Activated T-helper 17 cell treated with anti-CD3 and anti-CD28 coated beads, Interleukin-2, amount 50 U/mL, for 72 hours (primary cell): ENCODE measurements at regions not wholly inside any gene's neighbourhood (a gene's known extent, or its start where the extent isn't known, plus 50 kb on each side); places are given as distances from the start of the nearest gene placed in this dataset.

Experiments used
- ATAC-seq: fragments of 150-1000 bp; cut with Tn5 transposase; replicated peaks from 2 replicates; pipeline ENCODE4 v1.10.0; 2021; ENCODE audit warnings: mild to moderate bottlenecking, moderate library complexity
- H3K27ac Mint-ChIP-seq: one replicate; pipeline ENCODE4 v1.8.0; 2022; ENCODE audit warnings: mixed read lengths
- H3K27me3 Mint-ChIP-seq: one replicate; pipeline ENCODE4 v1.8.0; 2022; ENCODE audit warnings: mixed read lengths
- H3K36me3 Mint-ChIP-seq: one replicate; pipeline ENCODE4 v1.8.0; 2022; ENCODE audit warnings: low read depth, mild to moderate bottlenecking, mixed read lengths
- H3K4me1 Mint-ChIP-seq: one replicate; pipeline ENCODE4 v1.8.0; 2022; ENCODE audit warnings: mixed read lengths
- H3K4me3 Mint-ChIP-seq: one replicate; pipeline ENCODE4 v1.8.0; 2022; ENCODE audit warnings: mild to moderate bottlenecking, mixed read lengths
- H3K9me3 Mint-ChIP-seq: one replicate; pipeline ENCODE4 v1.8.0; 2022; ENCODE audit warnings: mixed read lengths

GRCh38 chr13:74227476-74228158 is 93.4 kb upstream of the KLF12 start:
- Mint-ChIP-seq H3K4me1 (peaks cover 11% of the 10 kb centered on the region), H3K9me3 (peaks cover 7% of the 10 kb centered on the region), H3K4me3 (no peak overlapping the region), H3K27me3 (no peaks in the 10 kb centered on the region), H3K36me3 (no peaks in the 10 kb centered on the region), H3K27ac (no peak overlapping the region)
- ATAC-seq: no peak

- no peak for ATAC-seq
- no peak overlapping the region for H3K4me3 Mint-ChIP-seq
- H3K27ac Mint-ChIP-seq: no peak overlapping the region
- H3K4me1 Mint-ChIP-seq: peaks cover 11% of the 10 kb centered on the region
- no peaks in the 10 kb centered on the region for H3K36me3 Mint-ChIP-seq
- H3K27me3 Mint-ChIP-seq: no peaks in the 10 kb centered on the region
- H3K9me3 Mint-ChIP-seq: peaks cover 7% of the 10 kb centered on the region
Observed at GRCh38 chr13:74226791-74227475, 92.7 kb upstream of the KLF12 start.

DNA sequence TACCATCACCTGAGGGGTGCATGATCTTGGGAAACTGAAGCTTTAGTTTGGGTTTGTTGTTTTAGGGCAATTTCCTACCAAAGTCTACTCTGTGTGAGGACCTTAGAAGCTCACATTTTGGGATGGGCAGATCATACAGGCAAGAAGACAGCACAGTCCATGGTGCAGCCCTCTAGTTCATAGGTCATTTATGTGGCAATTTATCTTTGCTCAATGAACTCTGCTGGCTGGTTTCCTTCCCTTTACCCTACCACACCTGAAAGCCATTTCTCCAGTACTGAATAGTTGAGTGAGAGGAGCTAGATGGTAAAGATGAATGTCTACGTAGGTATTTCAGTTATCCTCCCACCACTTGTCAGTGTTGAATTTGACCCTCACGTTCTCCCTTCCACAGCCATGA is 87.5 kb upstream of the KLF12 start:
- Mint-ChIP-seq H3K4me1 (peaks cover 6% of the 10 kb centered on the region), H3K27me3 (no peaks in the 10 kb centered on the region), H3K4me3 (no peak overlapping the region), H3K36me3 (no peaks in the 10 kb centered on the region), H3K27ac (no peak overlapping the region), H3K9me3 (no peaks in the 10 kb centered on the region)
- ATAC-seq: no peak

DNA sequence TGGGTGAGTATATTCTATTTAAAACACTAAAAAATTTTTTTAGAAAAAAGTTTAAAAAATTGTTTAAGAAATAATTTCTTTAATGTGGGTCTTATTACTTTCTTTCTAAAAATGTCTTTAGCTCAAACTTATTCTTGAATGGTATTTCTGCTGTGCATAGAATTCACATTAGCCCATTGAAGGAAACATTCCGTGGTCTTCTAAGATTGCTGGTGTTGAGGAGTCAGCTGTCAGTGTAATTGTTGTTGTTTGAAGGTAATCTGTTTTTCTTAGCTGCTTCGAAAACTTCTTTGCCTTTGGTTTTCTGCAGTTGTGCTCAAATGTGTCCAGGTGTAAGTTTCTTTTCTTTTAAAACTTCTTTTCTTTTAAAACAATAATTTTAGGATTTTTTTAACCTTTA is 85.4 kb upstream of the KLF12 start:
- no peak for ATAC-seq
- H3K36me3 Mint-ChIP-seq: no peaks in the 10 kb centered on the region
- H3K27me3 Mint-ChIP-seq: no peaks in the 10 kb centered on the region

DNA sequence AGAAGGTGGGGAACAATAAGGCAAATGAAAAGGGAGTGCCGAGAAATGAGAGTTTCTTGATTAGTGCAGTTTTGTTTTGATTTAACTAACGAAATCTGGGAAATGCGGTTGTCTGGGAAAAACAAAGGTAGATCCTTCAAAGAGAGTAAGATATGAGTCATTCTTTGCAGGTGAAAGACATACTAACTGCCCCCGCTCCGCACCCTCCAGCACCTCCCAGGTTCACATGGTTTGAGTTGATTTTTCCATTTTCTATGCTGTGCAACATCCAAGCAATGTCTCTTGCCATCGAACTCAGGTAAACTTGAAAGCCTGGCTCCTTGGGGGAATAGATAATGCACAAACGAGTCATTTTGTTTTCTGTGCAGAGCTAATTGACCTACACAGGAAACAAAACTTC is 84.1 kb upstream of the KLF12 start:
- Mint-ChIP-seq H3K36me3 (no peaks in the 10 kb centered on the region), H3K9me3 (no peaks in the 10 kb centered on the region), H3K4me3 (no peak overlapping the region), H3K27me3 (no peaks in the 10 kb centered on the region), H3K4me1 (peaks cover 6% of the 10 kb centered on the region), H3K27ac (no peak overlapping the region)
- ATAC-seq: peak; percentile 88

More for the DNA sequence above, 85.4 kb upstream of the KLF12 start:
- no peak overlapping the region for H3K4me3 Mint-ChIP-seq
- H3K27ac Mint-ChIP-seq: no peak overlapping the region
- no peaks in the 10 kb centered on the region for H3K9me3 Mint-ChIP-seq
- H3K4me1 Mint-ChIP-seq: peaks cover 6% of the 10 kb centered on the region

DNA sequence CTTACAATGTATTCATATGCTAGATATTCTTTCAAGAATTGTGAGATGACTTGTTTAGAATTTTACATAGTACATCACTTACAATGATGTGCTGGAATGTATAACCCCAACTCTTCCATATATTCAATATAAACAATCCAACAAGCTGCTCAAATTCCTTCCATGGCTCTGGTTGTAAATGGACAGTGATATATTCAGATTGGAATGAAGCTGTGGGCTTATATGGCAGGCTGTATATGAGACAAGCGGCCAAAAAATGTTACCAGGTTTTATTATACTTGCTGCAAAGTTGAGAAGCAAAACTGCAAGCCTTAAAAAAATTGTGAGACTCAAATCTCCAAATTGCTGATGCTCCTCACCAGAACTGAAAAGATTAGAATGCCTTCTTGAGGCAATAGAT is 83.6 kb upstream of the KLF12 start:
- Mint-ChIP-seq H3K27me3 (no peaks in the 10 kb centered on the region), H3K4me3 (no peak overlapping the region), H3K4me1 (peaks cover 6% of the 10 kb centered on the region), H3K36me3 (no peaks in the 10 kb centered on the region), H3K27ac (no peak overlapping the region), H3K9me3 (no peaks in the 10 kb centered on the region)
- ATAC-seq: no peak

DNA sequence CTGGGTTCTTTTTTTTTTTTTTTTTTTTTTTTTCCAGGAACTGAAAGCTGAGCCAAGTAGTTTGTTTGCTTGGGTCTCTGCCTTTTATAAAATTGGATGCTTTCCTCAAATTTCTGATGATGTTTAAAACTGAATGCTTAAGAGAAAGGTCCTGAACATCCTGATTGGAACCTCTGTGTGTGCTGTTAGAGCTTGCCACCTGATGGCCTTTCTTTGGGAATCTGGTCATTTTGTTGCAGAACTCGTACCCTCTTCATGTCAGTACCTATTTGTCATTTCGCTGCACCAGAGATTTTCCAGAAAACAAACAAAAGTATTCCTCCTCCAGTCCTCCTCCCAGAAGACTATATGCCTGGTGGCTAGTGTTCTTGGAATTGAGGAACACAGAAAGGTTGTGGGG is 81.2 kb upstream of the KLF12 start:
- H3K36me3 Mint-ChIP-seq: no peaks in the 10 kb centered on the region
- no peaks in the 10 kb centered on the region for H3K9me3 Mint-ChIP-seq
- H3K27me3 Mint-ChIP-seq: no peaks in the 10 kb centered on the region
- H3K27ac Mint-ChIP-seq: no peak overlapping the region
- ATAC-seq: no peak
- H3K4me3 Mint-ChIP-seq: no peak overlapping the region
- H3K4me1 Mint-ChIP-seq: peaks cover 6% of the 10 kb centered on the region

- Mint-ChIP-seq H3K4me3 (no peak overlapping the region), H3K27ac (no peak overlapping the region), H3K36me3 (no peaks in the 10 kb centered on the region), H3K9me3 (no peaks in the 10 kb centered on the region), H3K4me1 (peaks cover 6% of the 10 kb centered on the region), H3K27me3 (no peaks in the 10 kb centered on the region)
- ATAC-seq: no peak
Observed at GRCh38 chr13:74214321-74214720, 80.1 kb upstream of the KLF12 start.

DNA sequence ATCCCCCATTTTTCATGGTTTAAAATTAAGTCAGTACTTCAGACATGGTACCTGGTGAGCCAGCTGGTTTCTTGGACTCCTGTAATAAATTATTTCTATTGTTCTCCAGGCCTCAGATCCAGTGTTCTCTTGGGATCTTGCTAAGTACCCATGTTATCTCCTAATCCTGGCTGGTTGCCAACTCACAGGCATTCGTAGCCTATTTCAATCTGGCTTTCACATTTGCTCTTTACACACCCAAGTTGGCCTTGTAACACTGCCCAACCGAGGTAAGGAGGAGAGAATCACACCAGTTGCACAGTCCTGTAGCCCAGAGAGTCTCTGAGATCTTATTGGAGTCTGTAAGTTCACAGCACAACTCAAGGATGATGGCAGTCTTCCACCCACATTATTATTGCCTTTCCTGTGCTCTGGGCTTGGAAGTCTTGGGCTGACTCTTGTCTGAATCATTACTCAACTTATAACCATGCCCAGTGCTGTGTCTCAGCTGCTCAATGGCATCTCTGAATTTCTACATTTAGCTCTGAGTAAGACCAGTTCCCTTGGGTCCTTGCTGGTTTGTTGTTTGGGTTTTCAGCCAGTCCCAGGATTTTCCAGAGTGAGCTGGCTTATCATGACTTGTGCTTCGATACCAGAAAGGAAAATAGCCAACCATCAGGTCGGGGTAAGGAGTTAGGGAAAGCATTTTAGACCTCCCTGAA is 76.6 kb upstream of the KLF12 start:
- no peaks in the 10 kb centered on the region for H3K27me3 Mint-ChIP-seq
- peak; percentile 59 for ATAC-seq
- no peak overlapping the region for H3K4me3 Mint-ChIP-seq
- H3K9me3 Mint-ChIP-seq: no peaks in the 10 kb centered on the region
- H3K4me1 Mint-ChIP-seq: no peaks in the 10 kb centered on the region
- H3K36me3 Mint-ChIP-seq: no peaks in the 10 kb centered on the region
- no peak overlapping the region for H3K27ac Mint-ChIP-seq

GRCh38 chr13:74206855-74207254 is 72.7 kb upstream of the KLF12 start:
- no peaks in the 10 kb centered on the region for H3K4me1 Mint-ChIP-seq
- no peak overlapping the region for H3K4me3 Mint-ChIP-seq
- ATAC-seq: no peak
- no peak overlapping the region for H3K27ac Mint-ChIP-seq
- H3K27me3 Mint-ChIP-seq: no peaks in the 10 kb centered on the region
- no peaks in the 10 kb centered on the region for H3K36me3 Mint-ChIP-seq
- H3K9me3 Mint-ChIP-seq: no peaks in the 10 kb centered on the region

DNA sequence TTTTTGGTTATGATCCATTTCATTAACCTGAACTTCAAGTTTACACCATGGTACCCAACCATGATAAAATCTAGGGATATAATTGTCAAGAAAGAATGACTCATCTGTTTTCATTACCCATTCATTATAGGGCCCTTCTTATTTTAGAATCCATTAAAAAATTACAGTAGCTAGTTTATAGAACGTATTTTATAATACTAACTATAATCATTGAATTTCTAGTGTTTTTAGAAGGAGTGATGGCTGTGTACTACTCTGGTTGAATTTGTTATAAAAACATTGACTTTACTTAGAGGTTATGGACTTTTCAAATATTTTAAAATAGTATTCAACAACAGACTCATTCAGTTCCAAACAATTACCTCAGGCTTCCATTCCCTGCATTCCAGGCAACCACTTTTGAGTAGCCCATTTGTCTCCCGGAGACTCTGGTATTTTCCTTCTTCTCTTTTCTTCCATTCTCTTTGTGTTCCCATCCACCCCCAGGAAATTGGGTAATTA is 71.9 kb upstream of the KLF12 start:
- H3K27ac Mint-ChIP-seq: no peak overlapping the region
- no peaks in the 10 kb centered on the region for H3K27me3 Mint-ChIP-seq
- ATAC-seq: no peak
- no peaks in the 10 kb centered on the region for H3K4me1 Mint-ChIP-seq
- no peaks in the 10 kb centered on the region for H3K9me3 Mint-ChIP-seq
- no peak overlapping the region for H3K4me3 Mint-ChIP-seq
- H3K36me3 Mint-ChIP-seq: no peaks in the 10 kb centered on the region

DNA sequence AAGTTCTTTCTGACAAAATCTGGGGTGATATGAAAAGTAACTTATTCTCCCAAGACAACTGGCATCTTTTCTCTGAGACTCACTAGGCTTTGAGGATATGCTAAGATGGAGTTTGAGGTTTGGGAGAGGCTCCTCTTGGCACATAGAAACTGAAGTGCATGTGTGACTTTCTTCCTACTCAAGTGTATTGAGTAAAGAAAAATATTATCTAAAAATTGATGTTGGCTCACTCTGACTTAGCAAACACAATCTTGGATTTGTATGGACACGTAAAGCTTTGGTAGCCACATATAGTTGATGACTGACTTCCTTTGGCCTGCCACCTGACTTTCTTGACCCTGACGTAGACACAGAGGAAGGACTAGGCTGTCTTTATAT is 71.1 kb upstream of the KLF12 start:
- Mint-ChIP-seq H3K36me3 (no peaks in the 10 kb centered on the region), H3K27ac (no peak overlapping the region), H3K4me3 (no peak overlapping the region), H3K4me1 (peaks cover under 1% of the 10 kb centered on the region), H3K9me3 (no peaks in the 10 kb centered on the region), H3K27me3 (no peaks in the 10 kb centered on the region)
- ATAC-seq: no peak

GRCh38 chr13:74204602-74205312 is 70.6 kb upstream of the KLF12 start:
- Mint-ChIP-seq H3K4me3 (no peak overlapping the region), H3K9me3 (no peaks in the 10 kb centered on the region), H3K4me1 (peaks cover 5% of the 10 kb centered on the region), H3K36me3 (no peaks in the 10 kb centered on the region), H3K27me3 (no peaks in the 10 kb centered on the region), H3K27ac (no peak overlapping the region)
- no peak for ATAC-seq

- Mint-ChIP-seq H3K4me3 (no peak overlapping the region), H3K4me1 (peaks cover 5% of the 10 kb centered on the region)
Observed at GRCh38 chr13:74203576-74203975, 69.4 kb upstream of the KLF12 start.

More at GRCh38 chr13:74203576-74203975, 69.4 kb upstream of the KLF12 start:
- no peak for ATAC-seq
- Mint-ChIP-seq H3K27ac (no peak overlapping the region), H3K9me3 (no peaks in the 10 kb centered on the region), H3K36me3 (no peaks in the 10 kb centered on the region), H3K27me3 (no peaks in the 10 kb centered on the region)
